Ascending aorta (tissue), 2 donors: ENCODE measurements at regions not wholly inside any gene's neighbourhood (a gene's known extent, or its start where the extent isn't known, plus 50 kb on each side); places are given as distances from the start of the nearest gene placed in this dataset.

Experiments
- DNase-seq, 2 donors: peaks; one replicate each; pipeline ENCODE4 v3.0.0-alpha.2; 2019; ENCODE audit warnings: low spot score in 2 of 2
- H3K27ac ChIP-seq, 2 donors: fragments of 200-600 bp; sonication (generic); one replicate each; pipeline ENCODE4 v1.5.1; 2016 to 2017; ENCODE audit warnings: mild to moderate bottlenecking in 1 of 2
- H3K27me3 ChIP-seq: fragments of 200-600 bp; sonication (generic); one replicate; pipeline ENCODE4 v1.5.1; 2017
- H3K36me3 ChIP-seq, 2 donors: fragments of 200-600 bp; sonication (generic); one replicate each; pipeline ENCODE4 v1.5.1; 2016
- H3K4me1 ChIP-seq, 2 donors: fragments of 200-600 bp; sonication (generic); one replicate each; pipeline ENCODE4 v1.5.1; 2016 to 2017; ENCODE audit warnings: mild to moderate bottlenecking in 1 of 2
- H3K4me3 ChIP-seq, 2 donors: fragments of 200-600 bp; sonication (generic); one replicate each; pipeline ENCODE4 v1.5.1; 2016 to 2017; ENCODE audit warnings: mild to moderate bottlenecking in 1 of 2
- H3K9me3 ChIP-seq, 2 donors: fragments of 200-600 bp; sonication (generic); one replicate each; pipeline ENCODE4 v1.5.1; 2016
- intact Hi-C: fragments of 100-400 bp; cut with DNase I; formaldehyde crosslinking; loops from one replicate; pipeline ENCODE4 v1.15.1; 2023
- TF ChIP-seq, protein P1 (sequence below), 3 experiments: fragments of 200-600 bp in 2 of 3; fragments of 450-650 bp in 1 of 3; sonication (generic) in 2 of 3; IDR thresholded peaks; one replicate each; pipeline ENCODE4 v1.5.1; 2016 to 2019; ENCODE audit warnings: antibody characterized with exemption in 3 of 3, mild to moderate bottlenecking in 1 of 3, moderate library complexity in 1 of 3

DNA sequence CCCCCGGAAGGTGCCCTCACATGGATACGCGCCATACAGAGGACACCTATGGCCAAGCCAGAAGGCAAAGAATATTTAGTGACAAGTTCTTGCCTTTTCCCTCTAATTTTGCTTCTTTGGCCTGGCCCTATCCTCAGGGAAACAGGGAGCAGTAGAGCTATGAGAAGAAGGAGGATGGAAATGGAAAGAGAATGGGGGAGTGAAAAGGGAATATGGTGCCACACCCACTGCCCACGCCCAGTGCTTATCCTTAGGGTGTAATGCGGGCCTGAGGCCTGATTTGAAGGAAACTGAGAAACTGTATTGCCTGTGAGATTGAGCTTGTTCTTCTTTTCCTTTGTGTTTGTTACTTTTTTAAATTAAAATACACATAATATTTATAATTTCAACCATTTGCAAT lies 255.1 kb downstream of the HS3ST3A1 start:
- no peaks in the 10 kb centered on the region for H3K9me3 ChIP-seq
- intact Hi-C loops, result no loop called here
- TF ChIP-seq, protein P1, sequence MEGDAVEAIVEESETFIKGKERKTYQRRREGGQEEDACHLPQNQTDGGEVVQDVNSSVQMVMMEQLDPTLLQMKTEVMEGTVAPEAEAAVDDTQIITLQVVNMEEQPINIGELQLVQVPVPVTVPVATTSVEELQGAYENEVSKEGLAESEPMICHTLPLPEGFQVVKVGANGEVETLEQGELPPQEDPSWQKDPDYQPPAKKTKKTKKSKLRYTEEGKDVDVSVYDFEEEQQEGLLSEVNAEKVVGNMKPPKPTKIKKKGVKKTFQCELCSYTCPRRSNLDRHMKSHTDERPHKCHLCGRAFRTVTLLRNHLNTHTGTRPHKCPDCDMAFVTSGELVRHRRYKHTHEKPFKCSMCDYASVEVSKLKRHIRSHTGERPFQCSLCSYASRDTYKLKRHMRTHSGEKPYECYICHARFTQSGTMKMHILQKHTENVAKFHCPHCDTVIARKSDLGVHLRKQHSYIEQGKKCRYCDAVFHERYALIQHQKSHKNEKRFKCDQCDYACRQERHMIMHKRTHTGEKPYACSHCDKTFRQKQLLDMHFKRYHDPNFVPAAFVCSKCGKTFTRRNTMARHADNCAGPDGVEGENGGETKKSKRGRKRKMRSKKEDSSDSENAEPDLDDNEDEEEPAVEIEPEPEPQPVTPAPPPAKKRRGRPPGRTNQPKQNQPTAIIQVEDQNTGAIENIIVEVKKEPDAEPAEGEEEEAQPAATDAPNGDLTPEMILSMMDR (IDR thresholded peaks at IDR 0.05), result no peak
- no peak overlapping the region for H3K27ac ChIP-seq
- H3K4me3 ChIP-seq, result no peak overlapping the region
- H3K4me1 ChIP-seq, result no peaks in the 10 kb centered on the region
- H3K27me3 ChIP-seq, result no peaks in the 10 kb centered on the region
- no peak for DNase-seq
- H3K36me3 ChIP-seq, result no peaks in the 10 kb centered on the region

DNA sequence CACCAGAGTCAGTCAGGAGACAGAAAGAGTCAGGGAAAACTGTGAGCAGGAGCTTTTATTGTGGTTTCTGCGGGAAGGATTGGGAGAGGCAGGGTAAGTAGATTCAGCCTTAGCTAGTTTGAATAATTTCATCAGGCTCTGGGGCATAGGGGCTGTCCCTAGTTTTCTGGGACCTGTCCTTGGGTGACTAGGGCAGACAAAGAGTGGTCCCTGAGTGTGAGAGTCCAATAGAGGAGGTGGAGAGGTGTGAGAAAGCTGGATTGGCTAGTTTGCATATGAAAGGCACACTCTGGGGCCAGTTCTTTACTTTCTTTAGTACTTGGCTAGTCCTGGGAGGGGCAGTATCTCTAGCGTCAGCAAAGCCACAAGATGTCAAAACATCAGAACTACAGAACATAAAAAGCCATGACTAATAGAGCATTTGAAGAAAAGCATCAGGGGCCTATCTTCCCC lies 255.6 kb downstream of the HS3ST3A1 start:
- intact Hi-C loops, result no loop called here
- no peak overlapping the region for H3K4me3 ChIP-seq
- TF ChIP-seq, protein P1 (IDR thresholded peaks at IDR 0.05), result no peak

DNA sequence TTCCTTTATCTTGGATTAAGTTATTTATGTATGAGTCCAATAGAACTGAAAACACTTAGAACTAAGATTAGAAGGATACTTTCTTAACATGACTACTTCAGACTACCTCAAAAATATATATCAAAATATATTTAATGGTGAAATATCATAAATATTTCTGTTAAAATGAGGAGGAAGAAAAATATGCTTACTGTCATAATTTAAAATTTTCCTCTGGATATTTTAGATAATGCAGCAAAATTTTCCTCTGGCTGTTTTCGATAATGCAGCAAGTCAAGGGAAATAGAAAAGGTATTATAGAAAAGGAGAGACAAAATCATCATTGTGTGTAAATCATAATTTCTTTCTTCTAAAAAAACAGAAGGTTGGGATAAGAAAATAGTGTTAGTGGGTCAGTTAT lies 263.3 kb downstream of the HS3ST3A1 start:
- H3K27me3 ChIP-seq, result no peaks in the 10 kb centered on the region
- intact Hi-C loops, result loop anchor here (5.0 kb wide), 1 partner anchor 964 kb away; the partner anchor contains the start of gene HS3ST3B1
- H3K4me3 ChIP-seq, result peak overlapping the region in 1 of 2 donors; percentile 18
- TF ChIP-seq, protein P1 (IDR thresholded peaks at IDR 0.05), result no peak
- H3K4me1 ChIP-seq, result no peaks in the 10 kb centered on the region
- DNase-seq, result no peak
- H3K9me3 ChIP-seq, result no peaks in the 10 kb centered on the region
- no peaks in the 10 kb centered on the region for H3K36me3 ChIP-seq
- no peak overlapping the region for H3K27ac ChIP-seq

More for the DNA sequence above, 255.6 kb downstream of the HS3ST3A1 start:
- no peak for DNase-seq
- Histone ChIP-seq H3K9me3 (no peaks in the 10 kb centered on the region), H3K27me3 (no peaks in the 10 kb centered on the region), H3K4me1 (no peaks in the 10 kb centered on the region), H3K36me3 (no peaks in the 10 kb centered on the region), H3K27ac (no peak overlapping the region)

DNA sequence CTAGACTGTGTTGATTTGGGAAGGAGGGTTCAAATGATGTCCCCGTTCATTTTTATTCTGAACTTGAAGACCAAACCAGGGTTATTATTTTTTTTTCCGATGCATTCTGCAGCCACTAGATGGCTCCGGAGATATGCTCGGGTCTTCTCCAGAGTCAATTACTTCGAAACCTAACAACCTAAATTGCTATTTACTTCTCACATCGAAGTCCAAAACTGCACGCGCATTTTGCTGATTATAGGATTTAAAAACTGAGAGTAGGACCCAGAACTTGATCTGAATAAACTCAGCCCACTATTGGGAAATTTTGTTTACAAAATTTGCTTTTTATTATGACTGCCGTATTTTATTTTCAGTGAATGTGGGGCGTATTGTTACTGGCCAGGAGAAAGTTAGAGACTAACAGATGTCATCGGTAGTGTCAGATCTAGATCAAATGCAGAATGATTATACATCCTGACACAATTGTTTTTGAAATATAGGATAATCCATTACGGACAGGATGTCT lies 263.8 kb downstream of the HS3ST3A1 start:
- Histone ChIP-seq H3K27ac (no peak overlapping the region), H3K4me1 (no peaks in the 10 kb centered on the region), H3K4me3 (peak overlapping the region in 1 of 2 donors; percentile 18), H3K9me3 (no peaks in the 10 kb centered on the region), H3K36me3 (no peaks in the 10 kb centered on the region), H3K27me3 (no peaks in the 10 kb centered on the region)
- no peak for DNase-seq
- intact Hi-C loops, result loop anchor here (5.0 kb wide), 1 partner anchor 964 kb away; the partner anchor contains the start of gene HS3ST3B1
- TF ChIP-seq, protein P1 (IDR thresholded peaks at IDR 0.05), result peak; percentile 23 to 52 (median 48)

DNA sequence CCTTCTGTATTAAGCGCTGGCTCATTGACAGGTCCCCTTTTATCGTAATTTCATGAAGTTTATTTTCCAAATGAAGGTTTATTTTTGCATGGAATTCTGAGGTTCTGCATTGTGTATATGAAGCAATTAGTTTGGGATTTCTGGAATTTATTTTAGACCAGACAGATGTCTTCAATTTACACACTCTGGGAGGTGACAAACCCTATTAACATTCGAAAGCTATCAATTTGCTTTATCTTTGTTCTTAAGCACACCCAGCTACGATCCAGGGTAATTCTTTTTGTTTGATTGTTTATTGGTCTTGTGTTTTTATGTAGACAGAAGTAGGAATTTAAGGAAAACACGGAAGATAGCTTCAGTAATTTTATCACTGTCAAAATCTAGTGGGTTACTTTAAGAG lies 264.6 kb downstream of the HS3ST3A1 start:
- intact Hi-C loops, result loop anchor here (5.0 kb wide), 1 partner anchor 965 kb away; the partner anchor contains the start of gene HS3ST3B1
- Histone ChIP-seq H3K27me3 (no peaks in the 10 kb centered on the region), H3K4me3 (no peak overlapping the region), H3K27ac (no peak overlapping the region), H3K36me3 (no peaks in the 10 kb centered on the region), H3K4me1 (no peaks in the 10 kb centered on the region), H3K9me3 (no peaks in the 10 kb centered on the region)
- DNase-seq, result no peak
- TF ChIP-seq, protein P1 (IDR thresholded peaks at IDR 0.05), result no peak
